ENCODE measurements at regions not wholly inside any gene's neighbourhood (a gene's known extent, or its start where the extent isn't known, plus 50 kb on each side); places are given as distances from the start of the nearest gene placed in this dataset.

- no peak for TF ChIP-seq CTCF (IDR thresholded peaks at IDR 0.05)
- TF ChIP-seq POLR2A (IDR thresholded peaks at IDR 0.05): no peak
Observed at GRCh38 chr11:98180921-98181320, 839.8 kb upstream of the CNTN5 start.

All from esophagus squamous epithelium (tissue), 4 donors.